ENCODE measurements at regions not wholly inside any gene's neighbourhood (a gene's known extent, or its start where the extent isn't known, plus 50 kb on each side); places are given as distances from the start of the nearest gene placed in this dataset.
A peak's percentile ranks its signal among the peaks of the same experiment; 100 is the strongest.

- TF ChIP-seq CEBPB (IDR thresholded peaks at IDR 0.05): no peak
- no peak for TF ChIP-seq TAF1 (IDR thresholded peaks at IDR 0.05; ENCODE audit: low read depth)
- TF ChIP-seq CREB1 (IDR thresholded peaks at IDR 0.05; ENCODE audit: low read depth): no peak
- TF ChIP-seq TCF12 (IDR thresholded peaks at IDR 0.05; ENCODE audit: low read depth): no peak
- no peak for TF ChIP-seq EGR1 (IDR thresholded peaks at IDR 0.05)
- TF ChIP-seq ZBTB7A (IDR thresholded peaks at IDR 0.05; ENCODE audit: low read depth): no peak
- TF ChIP-seq YY1 (IDR thresholded peaks at IDR 0.05; ENCODE audit: low read depth): no peak
- TF ChIP-seq TEAD4 (IDR thresholded peaks at IDR 0.05): no peak
- TF ChIP-seq NFIC (IDR thresholded peaks at IDR 0.05): no peak
Observed at GRCh38 chr14:22159957-22160356, 429.1 kb downstream of the DAD1 start.

GRCh38 chr14:22159099-22159498, 429.9 kb downstream of the DAD1 start:
- peak; percentile 74 for TF ChIP-seq FOXM1 (IDR thresholded peaks at IDR 0.05; ENCODE audit: borderline replicate concordance, low read depth)
- no peak for TF ChIP-seq ZBTB7A (IDR thresholded peaks at IDR 0.05; ENCODE audit: low read depth)
- peak; percentile 91 for TF ChIP-seq EP300 (IDR thresholded peaks at IDR 0.05; ENCODE audit: borderline replicate concordance)
- TF ChIP-seq RAD21 (IDR thresholded peaks at IDR 0.05; ENCODE audit: low read depth): 0 out of 2 replicates have a peak, but pooled peaks have one; percentile 6
- peak; percentile 75 for TF ChIP-seq MAX (IDR thresholded peaks at IDR 0.05)
- no peak for TF ChIP-seq CREB1 (IDR thresholded peaks at IDR 0.05; ENCODE audit: low read depth)
- TF ChIP-seq TCF12 (IDR thresholded peaks at IDR 0.05; ENCODE audit: low read depth): peak; percentile 92
- TF ChIP-seq REST (IDR thresholded peaks at IDR 0.05; ENCODE audit: low read depth): no peak
- no peak for TF ChIP-seq YY1 (IDR thresholded peaks at IDR 0.05; ENCODE audit: low read depth)
- no peak for TF ChIP-seq TAF1 (IDR thresholded peaks at IDR 0.05; ENCODE audit: low read depth)
- peak; percentile 65 for TF ChIP-seq NFIC (IDR thresholded peaks at IDR 0.05)
- peak; percentile 97 for TF ChIP-seq TEAD4 (IDR thresholded peaks at IDR 0.05)
- TF ChIP-seq USF1 (IDR thresholded peaks at IDR 0.05): peak; percentile 31; the same call in 1 of the 2 replicates
- no peak for TF ChIP-seq EGR1 (IDR thresholded peaks at IDR 0.05)
- peak; percentile 37; the same call in 1 of the 2 replicates for TF ChIP-seq CEBPB (IDR thresholded peaks at IDR 0.05)

- no peak for TF ChIP-seq MAX (IDR thresholded peaks at IDR 0.05)
- TF ChIP-seq EP300 (IDR thresholded peaks at IDR 0.05; ENCODE audit: borderline replicate concordance): no peak
Observed at GRCh38 chr14:22158560-22158959, 430.5 kb downstream of the DAD1 start.

- TF ChIP-seq CEBPB (IDR thresholded peaks at IDR 0.05) (no peak), EP300 (IDR thresholded peaks at IDR 0.05; ENCODE audit: borderline replicate concordance) (peak; percentile 83), TCF12 (IDR thresholded peaks at IDR 0.05; ENCODE audit: low read depth) (peak; percentile 90), TAF1 (IDR thresholded peaks at IDR 0.05; ENCODE audit: low read depth) (no peak), TEAD4 (IDR thresholded peaks at IDR 0.05) (peak; percentile 86), RAD21 (IDR thresholded peaks at IDR 0.05; ENCODE audit: low read depth) (no peak), EGR1 (IDR thresholded peaks at IDR 0.05) (no peak), ZBTB7A (IDR thresholded peaks at IDR 0.05; ENCODE audit: low read depth) (no peak), FOXM1 (IDR thresholded peaks at IDR 0.05; ENCODE audit: borderline replicate concordance, low read depth) (peak; percentile 30; the same call in 1 of the 2 replicates), USF1 (IDR thresholded peaks at IDR 0.05) (no peak)
Observed at GRCh38 chr14:22155571-22155970, 433.5 kb downstream of the DAD1 start.

- TF ChIP-seq EGR1 (IDR thresholded peaks at IDR 0.05): no peak
- no peak for TF ChIP-seq TAF1 (IDR thresholded peaks at IDR 0.05; ENCODE audit: low read depth)
- no peak for TF ChIP-seq ZBTB7A (IDR thresholded peaks at IDR 0.05; ENCODE audit: low read depth)
- TF ChIP-seq YY1 (IDR thresholded peaks at IDR 0.05; ENCODE audit: low read depth): no peak
- no peak for TF ChIP-seq FOXM1 (IDR thresholded peaks at IDR 0.05; ENCODE audit: borderline replicate concordance, low read depth)
- no peak for TF ChIP-seq MAX (IDR thresholded peaks at IDR 0.05)
- TF ChIP-seq CREB1 (IDR thresholded peaks at IDR 0.05; ENCODE audit: low read depth): no peak
- TF ChIP-seq REST (IDR thresholded peaks at IDR 0.05; ENCODE audit: low read depth): no peak
- no peak for TF ChIP-seq USF1 (IDR thresholded peaks at IDR 0.05)
- TF ChIP-seq RAD21 (IDR thresholded peaks at IDR 0.05; ENCODE audit: low read depth): no peak
Observed at GRCh38 chr14:22152903-22153302, 436.1 kb downstream of the DAD1 start.
